ENCODE measurements at regions not wholly inside any gene's neighbourhood (a gene's known extent, or its start where the extent isn't known, plus 50 kb on each side); places are given as distances from the start of the nearest gene placed in this dataset.
A peak's percentile ranks its signal among the peaks of the same experiment; 100 is the strongest.

GRCh38 chr10:43802988-43803696, 154.5 kb upstream of the ZNF32 start:
- no peak for DNase-seq

DNA sequence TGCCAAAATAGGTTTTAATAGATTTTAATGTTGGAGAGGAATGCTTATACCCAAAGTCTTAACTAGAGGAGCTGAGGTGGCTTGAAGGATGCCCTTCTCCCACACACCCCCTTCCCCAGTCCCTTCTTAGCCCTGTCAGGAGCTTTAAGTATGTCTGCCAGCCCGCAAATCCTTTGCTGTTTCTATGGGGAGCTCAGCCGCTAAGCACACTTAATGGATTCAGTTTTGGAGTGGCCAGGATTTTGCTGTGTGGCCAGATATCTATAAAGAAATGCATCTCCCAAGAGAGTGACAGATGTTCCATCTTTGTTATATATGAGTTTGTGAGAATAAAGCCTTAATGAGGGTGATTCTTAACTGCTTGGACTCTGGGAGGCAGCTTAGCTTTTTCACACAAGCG, 152.9 kb upstream of the ZNF32 start:
- DNase-seq = no peak

GRCh38 chr10:43801140-43801539, 152.5 kb upstream of the ZNF32 start:
- DNase-seq = no peak

GRCh38 chr10:43796781-43797180, 148.1 kb upstream of the ZNF32 start:
- DNase-seq = no peak

GRCh38 chr10:43795639-43796038, 147.0 kb upstream of the ZNF32 start:
- no peak for DNase-seq

DNA sequence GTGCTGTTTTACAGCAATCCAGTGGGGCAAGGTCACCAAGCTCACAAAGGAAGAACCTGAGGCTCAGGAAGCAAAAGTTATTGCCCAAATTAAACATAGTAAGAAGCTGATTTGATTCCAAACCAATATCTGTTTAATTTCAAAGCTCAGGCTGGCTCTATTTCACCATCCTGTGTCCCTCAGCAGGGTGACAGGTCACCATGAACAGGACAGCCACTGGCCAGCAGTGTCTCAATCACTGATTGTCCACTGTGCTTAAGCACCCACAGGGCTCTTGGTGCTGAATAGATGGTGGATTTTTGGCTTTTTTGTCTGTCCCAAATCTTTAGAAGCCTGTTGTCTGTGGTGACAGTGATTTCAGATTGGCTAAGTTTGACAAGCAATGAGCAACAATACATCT, 146.4 kb upstream of the ZNF32 start:
- DNase-seq = no peak

DNA sequence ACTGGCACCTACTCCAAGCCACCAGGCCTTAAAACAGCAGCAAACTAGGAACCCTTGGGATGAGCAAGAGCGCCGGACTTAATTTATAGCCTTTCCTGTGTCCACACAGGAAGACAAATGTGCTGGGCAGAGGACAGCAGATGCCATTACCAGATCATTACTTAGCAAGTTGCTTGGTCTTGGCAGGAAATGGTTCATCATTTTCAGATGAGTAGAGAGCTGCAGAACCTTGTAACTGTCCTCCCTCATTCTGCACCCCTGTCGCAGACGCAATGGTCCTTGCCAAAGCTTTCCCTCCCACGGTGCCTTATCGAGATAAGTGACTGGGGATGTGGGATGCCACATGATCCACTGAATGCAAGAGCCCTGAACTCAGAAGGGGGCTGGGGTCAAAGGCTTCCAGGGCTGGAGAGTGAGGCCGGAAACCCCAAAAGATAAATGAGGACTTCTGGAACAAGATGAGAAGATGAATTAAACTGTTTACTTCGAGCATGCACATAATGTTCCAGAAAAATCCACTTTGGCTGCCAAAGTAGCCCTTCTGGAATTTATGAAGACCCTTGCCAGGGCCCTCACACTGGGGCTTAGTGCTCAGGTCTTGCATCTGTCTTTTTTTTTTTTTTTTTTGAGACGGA, 145.6 kb upstream of the ZNF32 start:
- no peak for DNase-seq

DNA sequence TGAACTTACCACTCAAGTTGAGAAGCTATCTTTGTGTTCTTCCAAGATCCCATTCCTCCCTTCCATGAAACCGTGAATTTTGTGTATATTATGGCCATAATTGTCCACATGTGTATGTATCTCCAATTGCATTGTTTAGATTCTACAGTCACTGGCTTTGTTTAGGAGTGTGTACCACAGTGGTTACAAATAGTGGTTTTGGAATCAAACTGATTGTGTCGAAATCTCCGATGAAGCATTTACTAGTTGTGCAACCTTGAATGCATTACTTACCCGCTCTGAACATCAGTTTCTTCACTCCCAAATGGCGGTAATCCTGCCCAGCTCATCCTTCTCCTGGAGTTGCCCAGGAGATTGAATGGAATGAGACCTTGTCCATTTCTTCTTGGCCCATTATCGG, 145.0 kb upstream of the ZNF32 start:
- no peak for DNase-seq

GRCh38 chr10:43790147-43790546, 141.5 kb upstream of the ZNF32 start:
- no peak for DNase-seq

- no peak for DNase-seq
These were observed 136.6 kb upstream of the ZNF32 start for GRCh38 chr10:43785252-43785651.

GRCh38 chr10:43782814-43783213, 134.1 kb upstream of the ZNF32 start:
- DNase-seq = no peak

GRCh38 chr10:43781480-43782361, 133.0 kb upstream of the ZNF32 start:
- peak; percentile 51 for DNase-seq

DNA sequence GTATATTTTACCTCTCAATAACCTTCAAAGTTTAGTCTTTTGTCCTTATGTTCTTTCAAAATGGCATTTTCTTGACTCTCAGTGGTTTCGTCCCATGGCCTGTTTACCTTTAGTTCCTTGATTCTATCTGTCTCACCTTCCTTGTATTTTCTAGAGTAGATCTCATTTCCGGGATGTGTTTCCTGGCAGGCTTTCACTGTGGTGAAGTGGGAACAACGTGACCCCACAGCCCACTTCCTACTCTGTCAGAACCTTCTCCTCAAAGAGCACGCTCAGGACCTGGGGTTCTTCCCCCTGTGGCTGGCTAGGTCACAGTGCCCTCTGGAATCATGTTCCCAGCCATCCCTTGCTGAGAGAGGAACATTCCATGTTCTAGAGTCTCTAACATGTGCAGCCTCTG, 129.9 kb upstream of the ZNF32 start:
- DNase-seq = no peak

- no peak for DNase-seq
These were observed 126.7 kb upstream of the ZNF32 start for GRCh38 chr10:43775384-43775783.

DNA sequence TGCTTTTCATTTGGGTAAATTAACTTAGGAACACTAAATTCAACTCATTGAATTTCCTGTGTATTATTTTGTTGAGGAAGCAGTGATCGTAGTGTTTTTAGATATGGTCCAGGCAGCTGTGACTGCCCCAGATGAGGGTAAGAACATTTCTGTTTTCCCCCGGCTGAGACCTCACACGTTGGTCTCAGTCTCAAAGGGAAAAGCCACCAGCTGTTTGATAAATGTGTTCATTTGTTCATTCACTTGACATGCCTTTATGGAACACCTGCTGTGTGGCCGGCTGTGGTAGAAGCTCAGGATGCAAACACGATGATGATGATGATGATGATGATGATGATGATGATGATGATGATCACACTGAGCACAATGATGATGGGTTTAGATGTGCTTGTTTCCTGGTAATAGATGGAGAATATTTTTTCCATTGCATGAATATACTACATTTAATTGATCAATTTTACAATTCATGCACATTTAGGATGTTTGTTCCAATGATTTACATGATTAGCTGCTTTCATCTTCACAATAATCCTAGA, 125.6 kb upstream of the ZNF32 start:
- no peak for DNase-seq

GRCh38 chr10:43773736-43774135, 125.1 kb upstream of the ZNF32 start:
- no peak for DNase-seq

DNA sequence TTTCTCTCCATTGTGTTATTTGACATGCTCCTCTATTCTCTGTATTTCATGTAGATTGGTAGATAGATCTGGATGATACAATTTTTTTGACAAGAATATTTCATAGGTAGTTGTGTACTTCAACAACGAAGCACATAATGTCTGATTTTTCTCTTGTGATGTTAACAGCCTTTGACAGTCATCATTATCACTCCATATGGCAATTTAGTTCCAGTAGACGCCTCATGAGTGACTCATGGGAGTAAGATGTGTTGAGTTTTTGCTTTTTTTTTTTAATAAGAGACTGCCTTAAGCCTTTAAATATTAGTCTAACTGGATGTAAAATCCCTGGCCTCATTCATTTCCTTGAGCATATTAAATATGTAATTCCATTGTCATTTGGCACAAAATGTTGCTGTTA, 123.5 kb upstream of the ZNF32 start:
- no peak for DNase-seq

DNA sequence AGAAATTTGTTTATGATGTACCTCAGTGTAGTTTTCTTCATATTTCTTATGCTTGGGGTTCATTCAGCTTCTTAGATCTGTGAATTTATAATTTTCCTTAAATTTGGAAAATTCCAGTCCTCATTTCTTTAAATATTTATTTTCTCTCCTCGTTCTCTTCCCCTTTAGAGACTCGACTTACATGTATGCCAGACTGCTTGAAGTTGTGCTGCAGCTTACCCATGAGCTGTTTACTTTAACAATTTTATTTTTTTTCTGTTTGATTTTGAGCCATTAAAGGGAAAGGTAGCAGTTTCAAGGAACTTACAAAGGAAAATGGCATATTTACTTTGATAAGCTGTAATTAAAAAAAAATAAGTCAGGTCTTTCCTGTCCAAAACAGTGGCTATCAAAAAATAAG, 123.0 kb upstream of the ZNF32 start:
- no peak for DNase-seq

DNA sequence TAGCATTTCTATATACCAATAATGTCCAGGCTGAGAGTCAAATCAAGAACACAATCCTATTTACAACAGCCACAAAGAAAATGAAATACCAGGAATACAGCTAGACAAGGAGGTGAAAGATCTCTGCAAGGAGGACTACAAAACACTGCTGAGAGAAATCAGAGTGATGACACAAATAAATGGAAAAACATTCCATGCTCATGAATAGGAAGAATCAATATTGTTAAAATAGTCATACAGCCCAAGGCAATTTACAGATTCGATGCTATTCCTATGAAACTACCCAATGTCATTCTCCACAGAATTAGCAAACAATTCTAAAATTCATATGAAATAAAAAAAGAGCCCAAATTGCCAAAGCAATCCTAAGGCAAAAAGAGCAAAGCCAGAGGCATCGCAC, 116.8 kb upstream of the ZNF32 start:
- DNase-seq = no peak

GRCh38 chr10:43763846-43764245, 115.2 kb upstream of the ZNF32 start:
- DNase-seq = no peak

DNA sequence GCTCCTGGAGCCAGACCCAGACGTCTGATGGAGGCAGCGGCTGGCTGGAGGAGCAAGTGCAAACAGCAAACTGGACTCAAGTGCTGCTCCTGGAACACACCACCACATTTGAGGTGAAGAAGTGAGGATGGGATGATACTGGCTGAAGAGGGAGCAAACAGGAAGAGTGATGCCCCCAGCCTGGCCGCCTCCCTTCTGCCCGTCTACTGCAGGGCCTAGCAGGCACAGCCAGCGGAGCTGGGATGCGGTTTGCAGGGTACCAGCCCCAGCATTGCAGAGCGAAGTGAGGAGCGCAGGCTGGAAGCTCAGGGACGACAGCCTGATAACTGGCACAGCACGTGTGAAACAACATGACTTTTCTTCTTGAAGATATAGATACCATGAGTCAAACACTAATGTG, 111.8 kb upstream of the ZNF32 start:
- DNase-seq = no peak

GRCh38 chr10:43759216-43759615, 110.5 kb upstream of the ZNF32 start:
- DNase-seq = no peak

- DNase-seq = no peak
These were observed 107.7 kb upstream of the ZNF32 start for GRCh38 chr10:43756341-43756740.

Measured in stimulated activated CD4-positive, alpha-beta T cell treated with anti-CD3 and anti-CD28 coated beads, Interleukin-4, amount 100 ng/mL, for 24 hours (primary cell).